ENCODE measurements at regions not wholly inside any gene's neighbourhood (a gene's known extent, or its start where the extent isn't known, plus 50 kb on each side); places are given as distances from the start of the nearest gene placed in this dataset.

GRCh38 chr16:6603780-6604325 is 728.8 kb upstream of the RBFOX1 start:
- DNase-seq (ENCODE audit: low read depth in 2 of 2) = no peak
- no peak overlapping the region for H3K4me3 ChIP-seq (replicated peaks in 1 of 2; ENCODE audit: low read depth in 2 of 2, low read length in 2 of 2)
- TF ChIP-seq CTCF (IDR thresholded peaks at IDR 0.05; ENCODE audit: low read depth, low read length) = no peak

GRCh38 chr16:6602405-6602804 is 730.2 kb upstream of the RBFOX1 start:
- DNase-seq (ENCODE audit: low read depth in 2 of 2) = no peak
- no peak overlapping the region for H3K4me3 ChIP-seq (replicated peaks in 1 of 2; ENCODE audit: low read depth in 2 of 2, low read length in 2 of 2)
- TF ChIP-seq CTCF (IDR thresholded peaks at IDR 0.05; ENCODE audit: low read depth, low read length) = no peak

- DNase-seq (ENCODE audit: low read depth in 2 of 2) = no peak
These were observed 732.5 kb upstream of the RBFOX1 start for GRCh38 chr16:6600167-6600566.

GRCh38 chr16:6593799-6594198 is 738.8 kb upstream of the RBFOX1 start:
- TF ChIP-seq CTCF (IDR thresholded peaks at IDR 0.05; ENCODE audit: low read depth, low read length) = no peak
- no peak overlapping the region for H3K4me3 ChIP-seq (replicated peaks in 1 of 2; ENCODE audit: low read depth in 2 of 2, low read length in 2 of 2)
- no peak for DNase-seq (ENCODE audit: low read depth in 2 of 2)

More at GRCh38 chr16:6600167-6600566, 732.5 kb upstream of the RBFOX1 start:
- no peak for TF ChIP-seq CTCF (IDR thresholded peaks at IDR 0.05; ENCODE audit: low read depth, low read length)
- no peak overlapping the region for H3K4me3 ChIP-seq (replicated peaks in 1 of 2; ENCODE audit: low read depth in 2 of 2, low read length in 2 of 2)

- DNase-seq (ENCODE audit: low read depth in 2 of 2) = no peak
- H3K4me3 ChIP-seq (replicated peaks in 1 of 2; ENCODE audit: low read depth in 2 of 2, low read length in 2 of 2) = no peak overlapping the region
- no peak for TF ChIP-seq CTCF (IDR thresholded peaks at IDR 0.05; ENCODE audit: low read depth, low read length)
These were observed 756.0 kb upstream of the RBFOX1 start for GRCh38 chr16:6576606-6577005.

GRCh38 chr16:6576113-6576512 is 756.5 kb upstream of the RBFOX1 start:
- H3K4me3 ChIP-seq (replicated peaks in 1 of 2; ENCODE audit: low read depth in 2 of 2, low read length in 2 of 2) = no peak overlapping the region
- DNase-seq (ENCODE audit: low read depth in 2 of 2) = no peak
- no peak for TF ChIP-seq CTCF (IDR thresholded peaks at IDR 0.05; ENCODE audit: low read depth, low read length)

- no peak for TF ChIP-seq CTCF (IDR thresholded peaks at IDR 0.05; ENCODE audit: low read depth, low read length)
- DNase-seq (ENCODE audit: low read depth in 2 of 2) = no peak
These were observed 758.5 kb upstream of the RBFOX1 start for GRCh38 chr16:6574146-6574545.

More at GRCh38 chr16:6574146-6574545, 758.5 kb upstream of the RBFOX1 start:
- H3K4me3 ChIP-seq (replicated peaks in 1 of 2; ENCODE audit: low read depth in 2 of 2, low read length in 2 of 2) = no peak overlapping the region
